Muscle layer of duodenum (tissue), 2 donors: ENCODE measurements at regions not wholly inside any gene's neighbourhood (a gene's known extent, or its start where the extent isn't known, plus 50 kb on each side); places are given as distances from the start of the nearest gene placed in this dataset.

Experiments
- H3K27ac ChIP-seq: one replicate; pipeline ENCODE4 v1.7.0; 2013; ENCODE audit warnings: mild to moderate bottlenecking, low read length
- H3K27me3 ChIP-seq: one replicate; pipeline ENCODE4 v1.7.0; 2013; ENCODE audit warnings: low read depth, mild to moderate bottlenecking, control low read depth, low read length
- H3K36me3 ChIP-seq, 2 donors: one replicate each; pipeline ENCODE4 v1.7.0; 2013; ENCODE audit warnings: low read length in 2 of 2, control low read depth in 1 of 2, mild to moderate bottlenecking in 1 of 2; ENCODE audit not compliant: insufficient read depth in 2 of 2, control insufficient read depth in 1 of 2
- H3K4me1 ChIP-seq, 2 donors: one replicate each; pipeline ENCODE4 v1.7.0; 2013; ENCODE audit warnings: low read length in 2 of 2, mild to moderate bottlenecking in 2 of 2, control low read depth in 1 of 2, moderate library complexity in 1 of 2; ENCODE audit not compliant: insufficient read depth in 2 of 2, control insufficient read depth in 1 of 2
- H3K4me3 ChIP-seq, 2 donors: one replicate each; pipeline ENCODE4 v1.7.0; 2013; ENCODE audit warnings: low read length in 2 of 2, low read depth in 1 of 2, mild to moderate bottlenecking in 1 of 2
- H3K9me3 ChIP-seq, 2 donors: one replicate each; pipeline ENCODE4 v1.7.0; 2013; ENCODE audit warnings: low read length in 2 of 2, control low read depth in 1 of 2, mild to moderate bottlenecking in 1 of 2; ENCODE audit not compliant: control insufficient read depth in 1 of 2
- donor health status: healthy.

DNA sequence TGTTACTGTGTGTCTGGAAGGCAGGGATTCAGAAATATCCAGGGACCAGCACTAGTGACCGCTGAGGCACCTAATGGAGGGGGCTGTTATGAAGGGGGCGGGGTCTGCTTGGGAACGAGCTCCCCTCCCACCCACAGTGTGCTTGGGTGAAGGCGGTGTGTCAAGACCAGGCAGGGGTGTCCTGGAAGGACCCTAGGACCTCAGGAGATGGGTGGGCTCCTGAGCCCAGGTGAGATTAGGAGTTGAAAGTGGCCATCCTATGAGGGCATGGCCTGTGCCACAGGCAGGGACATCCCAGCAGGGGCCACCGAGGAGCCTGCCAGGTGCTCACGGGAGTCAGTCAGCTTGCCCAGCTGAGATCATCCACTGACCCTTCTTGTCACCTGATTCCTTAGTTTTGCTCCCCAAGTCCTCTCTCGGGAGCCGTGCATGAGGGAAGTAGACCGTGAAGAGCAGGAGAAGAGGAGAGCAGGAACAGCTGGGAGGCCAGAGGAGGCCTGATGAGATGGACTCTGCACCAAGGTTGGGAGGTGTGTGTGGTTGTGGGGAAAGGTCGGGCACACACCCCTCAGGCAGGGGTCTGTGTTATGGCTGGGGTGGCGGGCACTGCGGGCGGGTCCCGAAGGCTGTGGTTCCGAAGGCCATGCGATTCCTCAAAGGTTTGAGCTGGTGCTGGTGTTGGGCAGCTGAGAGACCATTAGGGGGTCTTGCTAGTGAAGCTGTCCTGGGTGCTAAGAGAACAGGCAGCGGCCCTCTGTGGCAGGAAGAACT is 180.9 kb upstream of the HS6ST1 start:
- no peaks in the 10 kb centered on the region for H3K36me3 ChIP-seq
- H3K27me3 ChIP-seq = no peaks in the 10 kb centered on the region
- H3K4me3 ChIP-seq = no peak overlapping the region
- H3K4me1 ChIP-seq = no peaks in the 10 kb centered on the region
- H3K27ac ChIP-seq = no peak overlapping the region
- no peaks in the 10 kb centered on the region for H3K9me3 ChIP-seq

DNA sequence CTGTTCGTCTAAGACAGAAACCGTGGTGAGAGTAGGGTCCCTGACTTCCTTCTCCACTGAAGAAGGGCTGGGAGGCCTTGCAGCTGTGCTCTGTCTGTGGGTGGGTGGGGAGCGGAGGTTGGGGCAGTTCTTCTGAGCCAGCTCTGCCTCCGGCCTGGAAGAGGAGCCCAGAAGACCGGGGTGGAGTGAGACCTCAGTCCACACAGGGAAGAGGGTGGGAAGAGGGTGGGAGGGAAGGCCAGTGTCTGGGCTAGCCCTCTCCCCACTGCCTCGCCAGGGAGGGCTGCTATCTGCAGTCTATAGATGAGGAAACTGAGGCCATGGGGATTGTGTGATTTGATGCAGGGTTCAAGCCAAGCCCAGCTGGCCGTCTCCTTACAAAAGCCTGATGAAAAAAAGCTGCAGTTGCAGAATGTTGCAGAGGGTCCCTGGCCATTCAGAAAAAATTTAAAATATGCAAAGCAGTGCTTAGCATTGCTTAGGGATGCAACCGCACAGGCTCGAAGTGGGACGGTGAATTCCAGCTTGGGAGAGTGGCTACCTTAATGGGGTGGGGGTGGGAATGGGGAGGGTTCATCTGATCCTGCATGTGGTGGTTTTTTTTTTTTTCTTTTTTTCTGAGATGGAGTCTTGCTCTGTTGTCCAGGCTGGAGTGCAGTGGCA is 181.6 kb upstream of the HS6ST1 start:
- Histone ChIP-seq H3K9me3 (no peaks in the 10 kb centered on the region), H3K4me3 (no peak overlapping the region), H3K27me3 (no peaks in the 10 kb centered on the region), H3K27ac (no peak overlapping the region), H3K36me3 (no peaks in the 10 kb centered on the region), H3K4me1 (no peaks in the 10 kb centered on the region)

DNA sequence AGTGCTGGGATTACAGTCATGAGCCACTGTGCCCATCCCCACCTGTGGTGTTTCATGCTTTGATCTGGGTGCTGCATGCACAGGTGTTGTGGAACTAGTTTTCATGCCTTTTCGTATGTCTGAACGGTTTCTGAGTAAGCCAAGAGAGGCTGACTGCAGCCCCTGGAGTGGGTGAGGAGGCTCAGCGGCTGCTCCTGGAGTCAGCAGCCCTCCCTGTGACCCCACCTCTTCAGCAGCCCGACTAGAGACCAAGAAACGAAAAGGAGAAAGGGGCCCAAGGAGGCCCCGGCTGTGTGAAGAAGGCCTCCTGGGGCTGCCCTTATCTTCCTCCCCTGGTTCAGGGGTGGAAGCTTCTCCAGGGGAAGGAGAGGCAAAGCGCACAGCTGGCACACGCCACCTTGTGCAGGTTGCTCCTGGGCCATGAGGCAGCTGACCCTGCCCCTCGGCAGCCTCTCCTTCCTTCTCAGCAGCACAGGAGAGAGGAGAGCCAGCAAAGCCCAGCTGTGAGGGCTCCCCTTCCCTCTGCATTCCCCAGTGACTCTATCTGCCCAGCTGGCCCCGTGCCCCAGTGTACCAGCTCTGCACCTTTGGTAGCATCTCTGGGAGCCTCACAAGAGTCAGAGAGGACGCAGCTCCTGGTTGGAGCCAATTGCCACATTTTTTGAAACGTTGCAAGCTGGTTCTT is 182.5 kb upstream of the HS6ST1 start:
- H3K36me3 ChIP-seq = no peaks in the 10 kb centered on the region
- H3K27ac ChIP-seq = no peak overlapping the region
- H3K9me3 ChIP-seq = no peaks in the 10 kb centered on the region
- H3K4me1 ChIP-seq = no peaks in the 10 kb centered on the region
- no peaks in the 10 kb centered on the region for H3K27me3 ChIP-seq
- H3K4me3 ChIP-seq = no peak overlapping the region

DNA sequence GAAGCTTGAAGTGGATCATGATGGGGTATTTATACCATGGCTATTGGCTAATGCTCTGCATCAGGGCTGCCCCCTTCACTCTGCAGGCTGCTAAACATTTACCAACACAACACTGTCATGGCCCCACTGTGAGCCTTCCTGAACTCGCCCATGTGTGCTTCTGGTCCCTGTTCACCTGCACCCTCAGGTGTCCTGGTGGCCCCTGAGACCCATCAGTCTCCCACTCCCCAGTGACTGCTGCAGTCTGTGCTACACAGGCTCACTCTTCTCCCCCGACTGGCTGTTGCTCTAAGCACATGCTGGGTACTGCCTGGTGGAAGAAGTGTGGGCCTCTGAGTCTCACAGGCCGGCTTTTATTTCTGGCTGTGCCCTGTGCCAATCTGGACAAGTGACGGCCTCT is 183.0 kb upstream of the HS6ST1 start:
- Histone ChIP-seq H3K4me1 (no peaks in the 10 kb centered on the region), H3K27ac (no peak overlapping the region), H3K27me3 (no peaks in the 10 kb centered on the region), H3K4me3 (no peak overlapping the region), H3K36me3 (no peaks in the 10 kb centered on the region), H3K9me3 (no peaks in the 10 kb centered on the region)

DNA sequence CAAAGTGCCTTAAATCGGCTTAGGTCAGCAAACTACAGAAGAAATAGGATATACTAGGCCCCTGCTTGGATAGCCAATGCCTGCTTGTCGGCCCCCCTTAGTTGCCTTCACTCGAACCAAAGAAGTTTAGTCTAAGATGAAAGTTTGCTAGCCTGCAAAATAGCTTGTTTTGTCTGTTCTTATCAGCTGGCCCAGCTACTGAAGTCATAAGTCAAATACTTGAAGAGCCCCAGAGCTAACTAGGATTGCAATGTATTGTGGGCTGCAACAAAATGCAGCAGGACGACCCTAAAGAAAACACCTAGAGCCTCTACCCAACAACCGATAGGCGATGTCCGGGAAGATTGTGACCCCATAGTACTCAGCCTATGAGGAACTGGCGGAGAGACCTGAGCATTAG is 183.5 kb upstream of the HS6ST1 start:
- no peaks in the 10 kb centered on the region for H3K9me3 ChIP-seq
- H3K27me3 ChIP-seq = no peaks in the 10 kb centered on the region
- no peak overlapping the region for H3K4me3 ChIP-seq
- H3K4me1 ChIP-seq = no peaks in the 10 kb centered on the region
- H3K27ac ChIP-seq = no peak overlapping the region
- no peaks in the 10 kb centered on the region for H3K36me3 ChIP-seq

DNA sequence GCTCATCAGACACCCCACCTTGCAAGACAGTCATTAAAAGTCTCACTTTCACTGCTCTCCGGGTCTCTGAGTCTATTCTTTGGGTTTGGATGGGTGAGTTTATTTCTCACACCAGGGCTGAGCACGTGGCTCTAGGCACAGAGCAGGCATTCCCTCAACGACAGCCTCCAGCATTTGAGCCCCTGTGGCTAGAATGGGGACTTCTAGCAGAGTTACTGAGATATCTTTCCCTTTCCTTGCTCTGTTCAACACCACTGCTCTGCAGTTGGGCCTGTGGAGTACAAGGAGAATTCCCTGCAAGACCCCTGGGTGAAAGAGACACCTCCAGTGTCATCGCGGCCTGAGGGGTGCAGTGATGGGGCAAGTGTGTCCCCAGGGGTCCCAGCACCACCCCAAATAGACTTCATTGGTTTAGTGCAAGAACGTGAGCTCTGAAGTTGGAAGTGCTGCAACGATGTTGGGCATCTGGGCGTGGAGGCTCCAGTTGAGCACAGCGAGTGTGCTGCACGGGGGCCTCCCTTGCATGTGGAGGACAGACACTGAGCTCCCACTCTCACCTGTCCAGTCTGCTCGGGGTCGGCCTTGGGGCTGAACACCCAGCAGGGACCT is 184.1 kb upstream of the HS6ST1 start:
- H3K27ac ChIP-seq = no peak overlapping the region
- no peak overlapping the region for H3K4me3 ChIP-seq
- no peaks in the 10 kb centered on the region for H3K9me3 ChIP-seq
- no peaks in the 10 kb centered on the region for H3K27me3 ChIP-seq
- H3K36me3 ChIP-seq = no peaks in the 10 kb centered on the region
- H3K4me1 ChIP-seq = no peaks in the 10 kb centered on the region

DNA sequence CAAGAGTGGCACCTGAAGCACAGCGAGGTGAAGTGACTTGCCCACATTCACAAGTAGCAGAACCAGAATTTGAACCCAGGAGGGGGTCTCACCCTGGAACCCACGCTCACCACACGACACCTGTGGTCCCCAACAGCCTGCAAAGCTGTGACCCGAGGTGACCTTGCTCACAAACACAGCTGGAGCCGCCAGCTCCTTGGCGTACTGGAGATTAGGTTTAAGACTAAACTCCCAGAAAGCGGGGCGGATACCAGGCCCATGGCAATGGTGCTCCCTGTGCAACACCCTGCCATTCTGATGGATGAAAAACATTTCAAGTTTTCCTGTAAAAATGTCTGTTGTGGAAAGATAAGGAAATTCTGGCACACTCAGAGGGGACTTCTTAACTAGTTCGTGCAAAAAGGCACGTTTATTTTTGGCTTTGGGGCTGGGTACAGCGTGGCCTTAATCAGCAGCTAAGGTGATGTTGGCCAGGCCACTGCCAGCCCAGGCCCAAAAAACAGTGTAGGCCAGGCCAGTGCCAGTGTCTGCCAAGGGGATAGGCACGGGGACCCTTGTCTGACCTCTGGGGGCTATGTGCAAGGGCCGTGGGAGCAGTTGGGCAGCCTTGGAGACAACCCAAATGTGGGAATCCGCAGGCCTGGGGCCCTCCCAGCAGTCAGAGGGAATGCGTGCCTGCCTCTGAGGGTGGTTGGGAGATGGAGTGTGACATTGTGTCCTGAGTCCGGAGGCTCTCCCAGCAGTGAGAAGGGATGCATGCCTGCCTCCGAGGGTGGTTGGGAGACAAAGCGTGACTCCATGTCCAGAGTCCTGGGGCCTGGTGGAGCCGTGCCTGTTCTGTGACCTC is 185.0 kb upstream of the HS6ST1 start:
- Histone ChIP-seq H3K27ac (no peak overlapping the region), H3K27me3 (no peaks in the 10 kb centered on the region), H3K9me3 (no peaks in the 10 kb centered on the region), H3K4me1 (no peaks in the 10 kb centered on the region), H3K36me3 (no peaks in the 10 kb centered on the region), H3K4me3 (no peak overlapping the region)

DNA sequence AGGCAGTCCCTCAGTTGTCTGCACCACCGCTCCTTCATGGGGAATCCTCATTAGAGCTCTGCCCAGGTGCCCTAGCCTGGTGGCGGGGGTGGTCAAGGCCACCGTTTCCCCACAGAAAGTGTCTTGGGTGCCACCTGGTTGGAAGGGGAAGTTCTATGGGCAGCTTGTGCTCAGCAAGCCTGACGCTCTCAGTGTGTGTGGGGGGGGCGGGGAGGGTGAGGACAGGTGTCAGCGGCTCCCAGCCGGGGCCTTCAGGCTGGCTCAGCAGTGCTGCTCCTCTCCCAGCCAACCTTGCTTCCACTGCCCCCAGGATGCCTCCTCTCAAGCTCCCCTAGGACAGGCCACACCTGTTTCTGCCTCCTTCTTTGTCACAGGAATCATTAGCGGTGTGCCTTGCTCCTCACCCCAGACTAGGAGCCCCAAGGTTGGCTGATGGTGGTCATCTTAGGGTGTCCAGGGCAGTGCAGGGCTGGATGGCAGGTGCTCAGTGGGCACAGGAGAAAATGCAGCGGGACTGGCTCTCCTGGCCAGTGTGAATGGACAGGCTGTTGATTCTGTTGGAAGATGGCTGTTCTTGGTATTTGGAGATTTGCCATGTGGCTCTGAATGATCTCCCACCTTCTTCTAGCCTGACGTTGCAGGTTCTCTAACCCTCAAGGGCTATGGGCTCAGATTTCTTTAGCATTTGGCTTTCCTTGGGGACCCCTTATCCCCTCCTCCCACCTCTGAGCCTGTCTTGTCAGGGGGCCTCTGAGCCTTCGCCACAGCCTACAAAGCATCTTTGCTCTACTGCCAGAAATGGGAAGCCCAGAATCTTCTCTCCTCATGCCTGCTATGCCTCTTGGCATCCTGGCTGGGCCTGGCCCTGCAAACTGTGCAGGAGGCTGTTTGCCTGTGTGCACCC is 185.8 kb upstream of the HS6ST1 start:
- H3K9me3 ChIP-seq = no peaks in the 10 kb centered on the region
- H3K36me3 ChIP-seq = no peaks in the 10 kb centered on the region
- H3K27me3 ChIP-seq = no peaks in the 10 kb centered on the region
- H3K27ac ChIP-seq = no peak overlapping the region
- no peaks in the 10 kb centered on the region for H3K4me1 ChIP-seq
- H3K4me3 ChIP-seq = no peak overlapping the region

DNA sequence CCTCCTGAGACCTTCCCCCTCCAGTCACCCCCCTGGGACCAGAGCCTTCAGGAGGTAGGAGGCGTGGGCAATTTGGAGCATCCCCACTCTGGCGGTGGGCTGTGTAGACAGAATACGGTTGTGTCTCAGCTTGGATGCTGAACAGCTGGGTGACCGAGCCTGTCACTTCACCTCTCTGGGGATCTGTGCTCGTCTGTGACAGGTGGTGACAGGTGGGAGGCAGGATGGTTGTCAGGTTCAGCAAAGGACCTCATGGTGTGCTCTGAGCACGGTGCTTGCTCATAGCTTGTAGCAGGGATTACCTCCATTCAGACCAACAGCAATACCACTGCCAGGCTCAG is 186.5 kb upstream of the HS6ST1 start:
- Histone ChIP-seq H3K4me3 (no peak overlapping the region), H3K4me1 (no peaks in the 10 kb centered on the region), H3K9me3 (no peaks in the 10 kb centered on the region), H3K27ac (no peak overlapping the region), H3K27me3 (no peaks in the 10 kb centered on the region), H3K36me3 (no peaks in the 10 kb centered on the region)
